Loucy (cell line): ENCODE measurements at regions not wholly inside any gene's neighbourhood (a gene's known extent, or its start where the extent isn't known, plus 50 kb on each side); places are given as distances from the start of the nearest gene placed in this dataset.

Source experiments
- H2AFZ ChIP-seq: fragments of 200-600 bp; sonication (generic); 2 replicates; pipeline ENCODE4 v1.6.0; 2016; ENCODE audit warnings: antibody characterized with exemption, mild to moderate bottlenecking, low read length, moderate library complexity
- H3F3A ChIP-seq: fragments of 200-600 bp; 2 replicates; pipeline ENCODE4 v1.6.0; 2016; ENCODE audit warnings: antibody characterized with exemption, low read depth, mild to moderate bottlenecking
- H3K27me3 ChIP-seq: fragments of 200-600 bp; sonication (generic); 2 replicates; pipeline ENCODE4 v1.6.1; 2014; ENCODE audit warnings: low read length, mild to moderate bottlenecking; ENCODE audit not compliant: insufficient read depth, poor library complexity, severe bottlenecking
- H3K36me3 ChIP-seq: fragments of 200-600 bp; sonication (generic); 2 replicates; pipeline ENCODE4 v1.6.1; 2016; ENCODE audit warnings: low read length; ENCODE audit not compliant: insufficient read depth
- H3K4me1 ChIP-seq: fragments of 200-600 bp; sonication (generic); 2 replicates; pipeline ENCODE4 v1.5.1; 2014; ENCODE audit warnings: low read length, mild to moderate bottlenecking; ENCODE audit not compliant: insufficient read depth, poor library complexity, severe bottlenecking
- H3K4me2 ChIP-seq: fragments of 200-600 bp; sonication (generic); 2 replicates; pipeline ENCODE4 v1.6.0; 2014; ENCODE audit warnings: antibody characterized with exemption, low read length, low read depth, mild to moderate bottlenecking; ENCODE audit not compliant: poor library complexity, severe bottlenecking
- H3K4me3 ChIP-seq: fragments of 200-600 bp; sonication (generic); 2 replicates; pipeline ENCODE4 v1.5.1; 2014; ENCODE audit warnings: low read length, mild to moderate bottlenecking, mixed read lengths; ENCODE audit not compliant: poor library complexity, severe bottlenecking
- H3K79me2 ChIP-seq: fragments of 200-600 bp; sonication (generic); 2 replicates; pipeline ENCODE4 v1.6.1; 2014; ENCODE audit warnings: low read length; ENCODE audit not compliant: insufficient read depth
- H3K9ac ChIP-seq: fragments of 200-600 bp; sonication (generic); 2 replicates; pipeline ENCODE4 v1.6.0; 2014; ENCODE audit warnings: mild to moderate bottlenecking, low read depth, low read length, moderate library complexity; ENCODE audit not compliant: poor library complexity, severe bottlenecking
- H3K9me2 ChIP-seq: fragments of 200-600 bp; sonication (generic); replicated peaks from 2 replicates; pipeline ENCODE4 v1.6.1; 2016; ENCODE audit warnings: low read depth, low read length, mixed read lengths
- H3K9me3 ChIP-seq: fragments of 200-600 bp; sonication (generic); 2 replicates; pipeline ENCODE4 v1.6.1; 2014; ENCODE audit warnings: mild to moderate bottlenecking, antibody characterized with exemption, low read length, low read depth; ENCODE audit not compliant: insufficient read depth
- H4K20me1 ChIP-seq: fragments of 200-600 bp; sonication (generic); 2 replicates; pipeline ENCODE4 v1.6.0; 2014; ENCODE audit warnings: antibody characterized with exemption, low read length, mild to moderate bottlenecking; ENCODE audit not compliant: insufficient read depth, poor library complexity, severe bottlenecking
- CTCF ChIP-seq: fragments of 200-600 bp; sonication (generic); conservative IDR thresholded peaks from 2 replicates; pipeline ENCODE4 v1.5.1; 2014; ENCODE audit warnings: mild to moderate bottlenecking, antibody characterized with exemption, low read length
- EZH2phosphoT487 ChIP-seq: fragments of 200-600 bp; IDR thresholded peaks from 2 replicates; pipeline ENCODE4 v1.6.1; 2018; ENCODE audit warnings: antibody characterized with exemption, mild to moderate bottlenecking, moderate library complexity, borderline replicate concordance

- Histone ChIP-seq H3K9me2 (no peaks in the 10 kb centered on the region), H4K20me1 (no peaks in the 10 kb centered on the region), H3K4me3 (no peak overlapping the region), H3K36me3 (no peaks in the 10 kb centered on the region), H3F3A (no peaks in the 10 kb centered on the region), H3K79me2 (no peaks in the 10 kb centered on the region), H2AFZ (no peak overlapping the region), H3K4me2 (no peak overlapping the region), H3K4me1 (no peaks in the 10 kb centered on the region), H3K9ac (no peak overlapping the region), H3K9me3 (no peaks in the 10 kb centered on the region), H3K27me3 (no peaks in the 10 kb centered on the region)
- no peak for TF ChIP-seq EZH2phosphoT487
- no peak for TF ChIP-seq CTCF
Observed at GRCh38 chr1:188317894-188318293, 1489.1 kb downstream of the PLA2G4A start.

GRCh38 chr1:188325211-188325610 is 1496.5 kb downstream of the PLA2G4A start:
- Histone ChIP-seq H3K27me3 (no peaks in the 10 kb centered on the region), H3K9me3 (no peaks in the 10 kb centered on the region), H4K20me1 (no peaks in the 10 kb centered on the region), H3K4me2 (no peak overlapping the region), H3K9me2 (no peaks in the 10 kb centered on the region), H3K36me3 (no peaks in the 10 kb centered on the region), H3K4me3 (no peak overlapping the region), H3K79me2 (no peaks in the 10 kb centered on the region), H2AFZ (no peak overlapping the region), H3K9ac (no peak overlapping the region), H3F3A (no peaks in the 10 kb centered on the region), H3K4me1 (no peaks in the 10 kb centered on the region)
- TF ChIP-seq CTCF (no peak), EZH2phosphoT487 (no peak)

GRCh38 chr1:188343914-188344313 is 1515.2 kb downstream of the PLA2G4A start:
- no peaks in the 10 kb centered on the region for H3K9me2 ChIP-seq
- H3K27me3 ChIP-seq, result no peaks in the 10 kb centered on the region
- H2AFZ ChIP-seq, result no peak overlapping the region
- H3K36me3 ChIP-seq, result no peaks in the 10 kb centered on the region
- no peak overlapping the region for H3K4me3 ChIP-seq
- H3K4me2 ChIP-seq, result no peak overlapping the region
- TF ChIP-seq CTCF (no peak), EZH2phosphoT487 (no peak)
- H3K9ac ChIP-seq, result no peak overlapping the region
- H4K20me1 ChIP-seq, result no peaks in the 10 kb centered on the region
- no peaks in the 10 kb centered on the region; the same call in 1 of the 2 replicates for H3K9me3 ChIP-seq
- no peaks in the 10 kb centered on the region for H3K79me2 ChIP-seq
- H3K4me1 ChIP-seq, result no peaks in the 10 kb centered on the region
- no peaks in the 10 kb centered on the region for H3F3A ChIP-seq
